ENCODE measurements at regions not wholly inside any gene's neighbourhood (a gene's known extent, or its start where the extent isn't known, plus 50 kb on each side); places are given as distances from the start of the nearest gene placed in this dataset.

DNA sequence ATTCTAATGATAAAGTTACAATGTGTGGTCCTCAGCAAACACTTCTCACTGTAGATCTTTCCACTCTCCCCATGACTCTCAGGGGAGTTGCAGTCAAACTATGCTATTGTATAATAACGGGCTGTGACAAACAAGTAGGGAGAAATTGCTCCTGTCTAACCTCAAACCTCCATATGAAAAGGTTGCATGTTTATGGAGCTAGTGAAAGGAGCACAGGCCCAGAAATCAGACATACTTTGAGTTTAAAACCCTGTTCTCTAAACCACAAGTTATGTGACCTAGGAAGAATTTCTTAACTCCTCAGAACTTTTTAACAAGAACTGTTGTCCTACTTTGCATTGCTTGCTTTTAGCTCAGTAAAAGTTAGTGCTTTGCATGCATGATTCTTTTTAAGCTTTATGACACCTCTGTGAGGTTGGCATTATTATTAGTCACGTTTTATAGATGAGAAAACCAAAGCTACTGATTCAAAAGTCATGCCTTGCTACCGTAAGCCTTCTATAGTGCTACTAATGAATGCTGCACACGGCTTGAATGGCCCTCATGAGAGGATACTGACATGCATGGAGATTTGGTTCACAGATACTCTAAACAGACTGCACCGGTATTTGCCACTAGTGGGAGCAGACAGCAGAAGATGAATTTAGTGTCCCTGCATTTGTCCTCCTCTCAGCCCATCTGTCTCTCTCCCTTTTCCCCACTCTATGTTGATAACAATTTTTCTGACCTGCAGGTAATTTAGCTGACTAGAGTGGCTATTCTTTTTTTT, 129.5 kb upstream of the PCGF5 start:
- Mint-ChIP-seq H3K27ac (no peak overlapping the region), H3K4me1 (peaks cover 3% of the 10 kb centered on the region), H3K4me3 (no peak overlapping the region), H3K9me3 (ENCODE audit: insufficient read depth) (peaks cover 4% of the 10 kb centered on the region), H3K27me3 (no peaks in the 10 kb centered on the region)
- no peaks in the 10 kb centered on the region for H3K36me3 ChIP-seq (replicated peaks in 1 of 2; ENCODE audit: control extremely low read depth in 1 of 2, control insufficient read depth in 1 of 2, extremely low read depth in 1 of 2, insufficient read depth in 2 of 2, low read length in 1 of 2)
- peaks cover 1 to 12% (median 10%) of the 10 kb centered on the region in 3 donors for H3K9me3 ChIP-seq (ENCODE audit: control extremely low read depth in 1 of 3, control insufficient read depth in 2 of 3, insufficient read depth in 1 of 3, low read length in 2 of 3)
- WGBS (ENCODE audit: insufficient coverage), result 85% methylated on average over 3 of the region's 5 CpGs
- H3K4me2 ChIP-seq (replicated peaks; ENCODE audit: low read depth, low read length, poor library complexity, severe bottlenecking), result no peak overlapping the region
- ChIA-PET CTCF (interaction anchor here (0.7 to 7.7 kb wide), 11 partner anchors 12 to 313 kb away, joined by 3 to 328 read pairs (median 4); partner anchors contain the start of gene PCGF5), POLR2A (interaction anchor here (1.1 kb wide), 1 partner anchor 71 kb away, joined by 3 read pairs; no protein-coding TSS in a partner anchor)
- no peak overlapping the region for H3K27ac ChIP-seq (ENCODE audit: low read length in 2 of 2)
- H3K4me3 ChIP-seq (ENCODE audit: control extremely low read depth in 1 of 5, extremely low read depth in 1 of 5, insufficient read depth in 1 of 5, low read depth in 2 of 5, low read length in 4 of 5), result no peak overlapping the region
- peak; percentile 15 for DNase-seq
- intact Hi-C loops (cut with micrococcal nuclease), result loop anchor here (2.0 kb wide), 1 partner anchor 84 kb away; no protein-coding TSS in a partner anchor
- no peak for ATAC-seq (ENCODE audit: low read depth)
- no peak overlapping the region for H2AFZ ChIP-seq (ENCODE audit: insufficient read depth, low read depth, low read length, poor library complexity, severe bottlenecking)
- no peaks in the 10 kb centered on the region for H3K79me2 ChIP-seq (ENCODE audit: control insufficient read depth, insufficient read depth, low read length)
- no peaks in the 10 kb centered on the region for H3K4me1 ChIP-seq (ENCODE audit: control insufficient read depth in 2 of 2, insufficient read depth in 2 of 2, low read length in 2 of 2)
- H3K9ac ChIP-seq (ENCODE audit: low read length), result no peak overlapping the region
- H4K20me1 ChIP-seq (ENCODE audit: control insufficient read depth, insufficient read depth, low read length, poor library complexity, severe bottlenecking), result no peaks in the 10 kb centered on the region
- no peak for TF ChIP-seq EZH2 (IDR thresholded peaks at IDR 0.05; ENCODE audit: borderline replicate concordance, insufficient read depth, low read depth, low read length, poor library complexity, severe bottlenecking)
- TF ChIP-seq, protein P1, sequence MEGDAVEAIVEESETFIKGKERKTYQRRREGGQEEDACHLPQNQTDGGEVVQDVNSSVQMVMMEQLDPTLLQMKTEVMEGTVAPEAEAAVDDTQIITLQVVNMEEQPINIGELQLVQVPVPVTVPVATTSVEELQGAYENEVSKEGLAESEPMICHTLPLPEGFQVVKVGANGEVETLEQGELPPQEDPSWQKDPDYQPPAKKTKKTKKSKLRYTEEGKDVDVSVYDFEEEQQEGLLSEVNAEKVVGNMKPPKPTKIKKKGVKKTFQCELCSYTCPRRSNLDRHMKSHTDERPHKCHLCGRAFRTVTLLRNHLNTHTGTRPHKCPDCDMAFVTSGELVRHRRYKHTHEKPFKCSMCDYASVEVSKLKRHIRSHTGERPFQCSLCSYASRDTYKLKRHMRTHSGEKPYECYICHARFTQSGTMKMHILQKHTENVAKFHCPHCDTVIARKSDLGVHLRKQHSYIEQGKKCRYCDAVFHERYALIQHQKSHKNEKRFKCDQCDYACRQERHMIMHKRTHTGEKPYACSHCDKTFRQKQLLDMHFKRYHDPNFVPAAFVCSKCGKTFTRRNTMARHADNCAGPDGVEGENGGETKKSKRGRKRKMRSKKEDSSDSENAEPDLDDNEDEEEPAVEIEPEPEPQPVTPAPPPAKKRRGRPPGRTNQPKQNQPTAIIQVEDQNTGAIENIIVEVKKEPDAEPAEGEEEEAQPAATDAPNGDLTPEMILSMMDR (IDR thresholded peaks at IDR 0.05), result no peak
- H3K27me3 ChIP-seq (replicated peaks in 1 of 4; ENCODE audit: control extremely low read depth in 1 of 4, control insufficient read depth in 3 of 4, insufficient read depth in 4 of 4, low read length in 3 of 4), result no peaks in the 10 kb centered on the region

DNA sequence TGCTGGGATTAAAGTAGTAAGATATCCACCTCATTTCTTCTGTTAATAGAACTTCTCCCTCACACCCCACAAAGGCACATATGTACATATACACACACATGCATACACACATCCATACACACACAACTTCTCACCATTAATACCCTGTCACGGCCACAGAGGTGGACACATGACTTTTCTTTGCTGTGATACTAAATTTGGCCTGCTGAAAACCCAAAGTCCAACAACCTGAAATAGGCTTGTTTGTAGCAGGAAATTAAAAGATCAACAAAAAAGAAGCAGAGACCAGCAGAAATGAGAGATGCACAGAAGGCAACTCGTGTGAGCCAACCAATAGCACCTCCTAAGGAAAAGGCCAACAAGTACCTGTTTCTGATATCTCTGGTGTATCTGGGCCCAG, 128.7 kb upstream of the PCGF5 start:
- no peak for TF ChIP-seq EZH2 (IDR thresholded peaks at IDR 0.05; ENCODE audit: borderline replicate concordance, insufficient read depth, low read depth, low read length, poor library complexity, severe bottlenecking)
- TF ChIP-seq, protein P1 (IDR thresholded peaks at IDR 0.05), result no peak
- no peaks in the 10 kb centered on the region for H3K79me2 ChIP-seq (ENCODE audit: control insufficient read depth, insufficient read depth, low read length)
- H3K4me3 ChIP-seq (ENCODE audit: control extremely low read depth in 1 of 5, extremely low read depth in 1 of 5, insufficient read depth in 1 of 5, low read depth in 2 of 5, low read length in 4 of 5), result no peak overlapping the region
- H3K36me3 ChIP-seq (replicated peaks in 1 of 2; ENCODE audit: control extremely low read depth in 1 of 2, control insufficient read depth in 1 of 2, extremely low read depth in 1 of 2, insufficient read depth in 2 of 2, low read length in 1 of 2), result no peaks in the 10 kb centered on the region
- peaks cover 6% of the 10 kb centered on the region for H3K4me1 Mint-ChIP-seq
- H3K9me3 ChIP-seq (ENCODE audit: control extremely low read depth in 1 of 3, control insufficient read depth in 2 of 3, insufficient read depth in 1 of 3, low read length in 2 of 3), result peaks cover 1 to 14% (median 13%) of the 10 kb centered on the region in 3 donors
- H3K4me3 Mint-ChIP-seq, result no peak overlapping the region
- H3K27ac Mint-ChIP-seq, result no peak overlapping the region
- ChIA-PET POLR2A (no interaction called here), CTCF (interaction anchor here (0.8 to 7.7 kb wide), 4 partner anchors 22 to 160 kb away, joined by 3 to 328 read pairs (median 24); no protein-coding TSS in a partner anchor)
- no peaks in the 10 kb centered on the region for H4K20me1 ChIP-seq (ENCODE audit: control insufficient read depth, insufficient read depth, low read length, poor library complexity, severe bottlenecking)
- H3K9me3 Mint-ChIP-seq (ENCODE audit: insufficient read depth), result peaks cover 7% of the 10 kb centered on the region
- no peak overlapping the region for H3K27ac ChIP-seq (ENCODE audit: low read length in 2 of 2)
- no peak for ATAC-seq (ENCODE audit: low read depth)
- H3K27me3 ChIP-seq (replicated peaks in 1 of 4; ENCODE audit: control extremely low read depth in 1 of 4, control insufficient read depth in 3 of 4, insufficient read depth in 4 of 4, low read length in 3 of 4), result no peaks in the 10 kb centered on the region
- H3K4me2 ChIP-seq (replicated peaks; ENCODE audit: low read depth, low read length, poor library complexity, severe bottlenecking), result no peak overlapping the region
- no peak overlapping the region for H2AFZ ChIP-seq (ENCODE audit: insufficient read depth, low read depth, low read length, poor library complexity, severe bottlenecking)
- H3K9ac ChIP-seq (ENCODE audit: low read length), result no peak overlapping the region
- intact Hi-C loops (cut with micrococcal nuclease), result loop anchor here (2.0 kb wide), 1 partner anchor 85 kb away; no protein-coding TSS in a partner anchor
- H3K27me3 Mint-ChIP-seq, result no peaks in the 10 kb centered on the region
- no peaks in the 10 kb centered on the region for H3K4me1 ChIP-seq (ENCODE audit: control insufficient read depth in 2 of 2, insufficient read depth in 2 of 2, low read length in 2 of 2)
- no peak for DNase-seq
- 100% methylated on average over 2 of the region's 2 CpGs for WGBS (ENCODE audit: insufficient coverage)

Measured in B cell (primary cell).